Spleen (tissue), 7 donors: ENCODE measurements at regions not wholly inside any gene's neighbourhood (a gene's known extent, or its start where the extent isn't known, plus 50 kb on each side); places are given as distances from the start of the nearest gene placed in this dataset.

Source experiments
- CTCF ChIP-seq, 11 experiments: fragments of 200-600 bp in 7 of 11; fragments of 450-650 bp in 4 of 11; sonication (generic) in 4 of 11; IDR thresholded peaks in 8 of 11; conservative IDR thresholded peaks in 3 of 11; 1 replicate in 7 of 11; 2 replicates in 4 of 11; pipeline versions ENCODE4 v1.4.0 to v1.8.0; 2016 to 2021; ENCODE audit warnings: antibody characterized with exemption in 11 of 11, inconsistent platforms in 4 of 11, mild to moderate bottlenecking in 1 of 11
- POLR2A ChIP-seq, 3 donors: fragments of 450-650 bp; IDR thresholded peaks; one replicate each; pipeline ENCODE4 v1.5.1; 2017; ENCODE audit warnings: antibody characterized with exemption in 3 of 3, mild to moderate bottlenecking in 1 of 3
- donor health status: DM: no; HTN: no; CAD: no; lungs with moderate emphysema.
- donor health status: DM: no; HTN: no; CAD: no.
- donor health status: DM: no; HTN: no; CAD: no.

- TF ChIP-seq CTCF (IDR thresholded peaks at IDR 0.05 in 8 of 11, conservative IDR thresholded peaks at IDR 0.05 in 3 of 11) = no peak
- no peak for TF ChIP-seq POLR2A (IDR thresholded peaks at IDR 0.05)
Observed at GRCh38 chr18:30622104-30622503, 420.4 kb downstream of the DSC3 start.
